ENCODE measurements at regions not wholly inside any gene's neighbourhood (a gene's known extent, or its start where the extent isn't known, plus 50 kb on each side); places are given as distances from the start of the nearest gene placed in this dataset.
"Not testable (repeated sequence)": the region's sequence is repeated elsewhere in the genome, so short reads cannot be mapped to it uniquely, and the experiment has no call there.

GRCh38 chr2:129181433-129181832 lies 798.0 kb upstream of the RAB6C start:
- DNase-seq (ENCODE audit: low read depth in 2 of 2) = no peak

DNA sequence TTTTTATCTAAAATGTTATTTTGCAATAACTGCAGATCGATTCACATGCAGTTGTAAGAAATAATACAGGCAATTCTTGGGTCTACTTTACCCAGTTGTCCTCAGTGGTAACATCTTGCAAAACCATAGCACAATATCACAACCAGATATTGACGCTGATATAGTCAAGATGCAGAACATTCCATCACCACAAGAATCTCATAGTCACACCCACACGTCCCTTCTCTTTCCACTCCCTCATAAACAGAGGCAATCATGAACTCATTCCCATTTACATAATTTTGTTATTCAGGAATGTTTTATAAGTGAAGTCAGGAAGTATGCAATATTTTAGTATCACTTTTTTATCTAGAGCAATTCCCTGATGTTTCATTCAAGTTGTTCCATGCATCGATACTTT lies 797.5 kb upstream of the RAB6C start:
- no peak for DNase-seq (ENCODE audit: low read depth in 2 of 2)

- no peak for DNase-seq (ENCODE audit: low read depth in 2 of 2)
Measured at GRCh38 chr2:129187343-129187742, 792.1 kb upstream of the RAB6C start.

DNA sequence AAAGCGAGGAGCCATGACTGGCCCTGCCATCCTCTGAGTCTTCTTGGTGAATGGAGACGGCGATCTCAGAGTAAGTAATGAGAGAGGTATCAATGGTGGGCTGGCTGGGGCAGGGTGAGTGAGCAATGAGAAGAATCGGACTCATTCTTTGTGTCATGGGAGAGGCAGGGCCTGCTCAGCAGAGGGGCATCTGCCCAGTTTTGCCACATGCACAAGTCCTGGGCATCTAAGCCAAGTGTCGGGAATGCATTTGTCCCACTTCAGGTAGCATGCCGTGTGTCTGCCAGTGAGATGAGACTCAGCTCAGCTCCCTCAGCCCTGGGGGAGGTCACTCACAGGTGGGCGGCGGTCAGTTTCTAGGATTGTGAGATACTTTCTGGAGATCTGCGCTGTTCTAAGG lies 791.0 kb upstream of the RAB6C start:
- DNase-seq (ENCODE audit: low read depth in 2 of 2) = no peak

- no peak for DNase-seq (ENCODE audit: low read depth in 2 of 2)
Measured at GRCh38 chr2:129189617-129190319, 789.7 kb upstream of the RAB6C start.

DNA sequence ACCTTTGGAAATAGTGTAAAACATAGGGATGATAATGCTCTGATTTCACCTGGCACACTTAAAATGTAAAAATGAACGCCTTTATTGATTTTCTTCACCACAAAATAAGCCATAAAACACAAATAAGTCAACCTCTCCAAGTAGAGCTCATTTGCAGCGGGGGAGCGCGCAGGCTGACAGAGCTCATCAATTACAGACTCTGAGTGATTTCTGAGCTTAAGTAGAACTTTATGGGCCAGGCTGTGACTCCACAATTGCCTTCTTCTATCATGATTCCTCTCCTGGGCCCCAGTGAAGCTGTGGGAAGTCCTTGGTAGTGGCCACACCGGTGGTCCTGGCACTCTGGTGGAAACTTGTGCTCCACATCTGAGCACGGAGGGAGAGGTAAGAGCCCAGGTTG lies 789.0 kb upstream of the RAB6C start:
- DNase-seq (ENCODE audit: low read depth in 2 of 2) = no peak

GRCh38 chr2:129191530-129191929 lies 787.9 kb upstream of the RAB6C start:
- DNase-seq (ENCODE audit: low read depth in 2 of 2) = no peak

- DNase-seq (ENCODE audit: low read depth in 2 of 2) = no peak
Measured at GRCh38 chr2:129192117-129192516, 787.3 kb upstream of the RAB6C start.

DNA sequence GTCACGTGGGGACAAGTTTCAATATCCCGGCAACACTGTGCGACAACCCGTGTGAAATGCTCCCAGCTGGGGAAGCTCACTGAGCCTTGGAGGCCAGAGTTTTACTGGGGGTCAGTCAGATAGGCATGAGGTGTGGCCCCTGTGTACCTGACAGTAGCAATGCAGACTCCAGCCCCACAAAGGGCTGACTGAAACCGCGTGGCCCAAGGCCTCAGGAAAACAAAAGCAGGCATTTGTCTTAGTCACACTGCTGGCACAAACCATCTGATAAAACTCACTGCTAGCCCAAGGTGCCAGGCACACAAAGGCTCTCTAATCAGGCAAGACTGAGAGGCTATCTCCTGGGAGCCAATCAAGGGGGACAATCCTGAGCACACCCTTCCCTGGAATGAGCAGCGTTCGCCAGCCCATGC lies 786.6 kb upstream of the RAB6C start:
- no peak for DNase-seq (ENCODE audit: low read depth in 2 of 2)

DNA sequence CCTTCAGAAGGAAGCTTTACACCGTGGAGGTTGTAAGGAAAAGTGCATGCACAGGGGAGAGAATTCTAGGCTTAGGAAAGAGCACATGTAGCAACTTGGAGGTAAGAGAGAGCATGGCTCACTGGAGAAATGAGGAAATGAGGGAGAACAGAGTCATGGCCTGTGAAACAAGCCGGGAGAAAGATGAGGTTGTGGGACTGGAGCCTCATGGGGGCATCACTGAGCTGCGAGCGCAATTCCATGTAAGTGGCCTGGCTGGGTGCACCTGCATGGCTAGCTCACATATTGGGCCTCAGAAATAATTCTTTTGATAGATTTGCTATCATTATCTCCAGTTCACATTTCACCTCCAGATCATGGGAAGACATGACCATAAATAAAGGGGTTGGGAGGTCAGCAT lies 785.5 kb upstream of the RAB6C start:
- DNase-seq (ENCODE audit: low read depth in 2 of 2) = no peak

DNA sequence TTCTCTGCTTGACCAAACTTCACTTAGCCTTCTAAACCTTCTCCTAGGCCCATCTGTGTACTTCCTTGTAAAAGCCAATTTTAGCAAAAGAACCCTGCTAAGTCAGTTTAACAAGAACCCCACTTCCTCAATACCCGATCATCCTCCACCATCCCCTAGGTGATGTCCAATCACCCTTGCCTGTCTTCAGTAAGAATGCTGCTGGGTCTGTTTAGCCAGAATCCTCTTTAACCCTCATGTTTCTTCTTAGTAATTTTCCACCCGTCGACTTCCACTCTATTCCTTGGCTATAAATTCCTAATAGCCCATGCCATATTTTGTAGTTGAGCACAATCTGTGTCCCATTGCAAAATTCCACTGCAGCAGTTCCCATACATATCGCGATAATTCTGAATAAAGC lies 780.0 kb upstream of the RAB6C start:
- no peak for DNase-seq (ENCODE audit: low read depth in 2 of 2)

GRCh38 chr2:129201696-129202095 lies 777.8 kb upstream of the RAB6C start:
- DNase-seq (ENCODE audit: low read depth in 2 of 2) = peak; percentile 19 to 24

DNA sequence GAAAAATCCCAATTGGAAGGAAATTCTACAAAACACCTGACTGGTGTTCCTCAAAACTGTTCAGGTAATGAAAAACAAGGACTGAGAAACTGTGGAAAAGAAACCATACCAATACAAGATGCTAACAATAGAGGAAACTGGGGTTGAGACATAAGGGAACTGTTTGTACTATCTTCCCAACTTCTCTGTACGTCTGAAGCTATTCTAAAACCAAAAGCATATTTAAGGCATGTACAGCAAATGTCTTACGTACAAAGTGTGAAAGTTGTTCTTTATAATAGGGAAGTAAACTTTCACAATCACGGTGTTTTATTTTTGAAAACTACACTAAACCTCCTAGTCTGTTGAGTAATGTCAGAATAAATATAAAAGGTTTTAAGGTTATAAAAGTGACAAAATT lies 776.1 kb upstream of the RAB6C start:
- DNase-seq (ENCODE audit: low read depth in 2 of 2) = no peak

- DNase-seq (ENCODE audit: low read depth in 2 of 2) = not testable (repeated sequence)
Measured at GRCh38 chr2:129204581-129204980, 774.9 kb upstream of the RAB6C start.

DNA sequence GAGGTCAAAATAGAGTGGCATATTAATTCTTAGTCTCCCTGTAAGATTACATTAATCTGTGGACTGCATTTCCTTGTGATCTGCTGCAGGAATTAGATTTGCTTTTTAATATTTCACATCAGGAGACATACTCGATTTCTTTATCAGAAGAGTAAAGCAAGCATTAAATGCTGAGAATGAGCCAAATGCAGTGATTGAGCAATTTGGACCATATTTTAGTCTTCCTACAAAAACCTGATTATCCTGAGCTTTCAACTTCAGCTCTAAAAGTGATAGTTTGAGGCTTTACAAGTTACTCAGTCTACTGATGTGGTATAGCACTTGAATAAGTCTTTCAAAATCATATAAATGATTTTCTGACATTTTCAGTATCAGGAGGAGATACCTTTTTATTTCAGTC lies 774.3 kb upstream of the RAB6C start:
- DNase-seq (ENCODE audit: low read depth in 2 of 2) = no peak

- DNase-seq (ENCODE audit: low read depth in 2 of 2) = no peak
Measured at GRCh38 chr2:129205766-129206165, 773.7 kb upstream of the RAB6C start.

DNA sequence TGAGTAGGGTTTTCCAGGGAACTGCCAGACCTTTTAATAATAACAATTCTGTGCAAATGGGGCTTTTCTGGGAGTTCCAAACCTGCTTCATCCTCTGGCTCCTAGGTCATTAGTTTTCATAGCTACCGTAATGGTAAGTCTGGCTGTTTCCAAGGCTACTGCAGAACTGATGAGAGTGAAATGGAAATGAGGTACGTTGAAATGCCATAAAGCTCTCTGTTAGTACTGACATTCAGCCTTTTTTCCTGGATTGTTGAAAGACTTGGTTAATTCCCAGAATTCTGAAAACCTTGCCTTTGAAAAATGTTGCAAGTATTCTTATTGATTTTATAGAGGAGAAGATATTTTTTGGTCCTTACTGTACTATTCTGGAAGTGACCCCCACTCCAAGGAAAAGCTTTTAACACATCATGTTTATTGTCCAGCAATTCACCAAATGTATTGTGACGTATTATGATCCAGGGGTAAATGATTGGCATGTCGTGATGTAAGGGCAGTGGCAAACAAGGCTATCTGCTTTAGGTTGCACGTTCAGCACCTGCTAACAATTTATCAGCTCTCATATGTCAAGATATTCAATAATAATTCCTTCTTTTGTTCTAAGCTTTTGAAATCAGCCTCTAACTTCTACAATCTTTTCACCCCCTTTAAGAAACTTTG lies 767.0 kb upstream of the RAB6C start:
- DNase-seq (ENCODE audit: low read depth in 2 of 2) = no peak

DNA sequence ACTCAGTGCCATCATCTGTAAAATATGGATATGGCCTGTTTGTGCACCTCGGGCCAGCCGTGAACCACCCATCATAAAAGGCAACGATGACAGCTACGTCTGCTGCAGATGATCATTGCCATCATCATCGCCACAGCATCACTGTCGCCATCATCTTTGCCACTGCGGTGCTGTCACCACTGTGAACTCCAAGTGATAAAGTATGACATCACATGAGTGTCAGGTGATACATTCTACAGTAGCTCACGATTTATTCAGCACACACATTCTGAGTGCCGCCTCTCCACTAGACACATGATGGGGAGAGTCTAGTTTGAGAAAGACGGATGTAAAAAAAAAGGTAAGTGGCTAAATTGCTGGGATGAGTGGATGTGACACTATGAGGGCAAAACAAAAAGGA lies 755.4 kb upstream of the RAB6C start:
- DNase-seq (ENCODE audit: low read depth in 2 of 2) = no peak

- DNase-seq (ENCODE audit: low read depth in 2 of 2) = no peak
Measured at GRCh38 chr2:129224486-129224885, 755.0 kb upstream of the RAB6C start.

DNA sequence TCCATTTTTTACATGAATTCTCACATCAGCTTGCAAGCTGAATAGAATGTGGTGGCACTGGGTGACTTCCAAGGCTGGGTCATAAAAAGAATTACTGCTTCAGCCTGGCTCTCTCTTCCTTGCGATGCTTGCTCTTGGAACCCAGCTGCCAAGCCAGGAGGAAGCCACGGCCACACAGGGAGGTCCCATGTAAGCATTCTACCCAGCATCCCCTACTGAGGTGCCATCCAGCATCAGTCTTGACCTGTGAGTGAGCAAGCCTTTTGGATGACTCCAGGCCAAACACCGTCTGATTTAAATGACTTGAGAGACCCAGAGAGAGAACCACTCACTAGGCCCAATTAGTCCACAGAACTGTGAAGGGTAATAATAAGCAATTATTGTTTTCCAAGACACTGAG lies 750.3 kb upstream of the RAB6C start:
- no peak for DNase-seq (ENCODE audit: low read depth in 2 of 2)

GRCh38 chr2:129229830-129230441 lies 749.5 kb upstream of the RAB6C start:
- DNase-seq (ENCODE audit: low read depth in 2 of 2) = no peak

DNA sequence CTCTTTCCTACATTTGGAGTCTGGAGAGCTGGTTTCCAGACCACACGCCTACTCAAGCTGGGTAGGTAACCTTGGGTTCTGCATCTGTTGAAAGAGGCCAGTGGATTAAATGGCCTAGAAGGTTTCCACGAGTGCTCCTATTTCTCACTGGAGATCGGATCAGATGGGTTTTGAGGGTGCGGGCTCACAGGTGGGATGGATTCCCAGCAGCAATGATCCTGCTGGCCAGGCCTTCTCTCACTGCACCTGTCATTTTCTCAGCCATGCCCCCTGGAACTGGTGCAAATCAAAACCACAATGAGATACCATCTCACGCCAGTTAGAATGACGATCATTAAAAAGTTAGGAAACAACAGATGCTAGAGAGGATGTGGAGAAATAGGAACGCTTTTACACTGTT lies 747.5 kb upstream of the RAB6C start:
- DNase-seq (ENCODE audit: low read depth in 2 of 2) = no peak

- DNase-seq (ENCODE audit: low read depth in 2 of 2) = no peak
Measured at GRCh38 chr2:129233166-129233565, 746.3 kb upstream of the RAB6C start.

All from fibroblast of skin of left biceps (primary cell).